Stimulated activated CD4-positive, alpha-beta T cell treated with anti-CD3 and anti-CD28 coated beads, Interleukin-12 subunit alpha, Interleukin-12 subunit beta, amount 100 ng/mL, for 4 hours (primary cell): ENCODE measurements at regions not wholly inside any gene's neighbourhood (a gene's known extent, or its start where the extent isn't known, plus 50 kb on each side); places are given as distances from the start of the nearest gene placed in this dataset.
"Not testable (repeated sequence)": the region's sequence is repeated elsewhere in the genome, so short reads cannot be mapped to it uniquely, and the experiment has no call there.

Experiments used
- DNase-seq: peaks from one replicate; pipeline ENCODE4 v3.0.0-alpha.2; 2020

DNA sequence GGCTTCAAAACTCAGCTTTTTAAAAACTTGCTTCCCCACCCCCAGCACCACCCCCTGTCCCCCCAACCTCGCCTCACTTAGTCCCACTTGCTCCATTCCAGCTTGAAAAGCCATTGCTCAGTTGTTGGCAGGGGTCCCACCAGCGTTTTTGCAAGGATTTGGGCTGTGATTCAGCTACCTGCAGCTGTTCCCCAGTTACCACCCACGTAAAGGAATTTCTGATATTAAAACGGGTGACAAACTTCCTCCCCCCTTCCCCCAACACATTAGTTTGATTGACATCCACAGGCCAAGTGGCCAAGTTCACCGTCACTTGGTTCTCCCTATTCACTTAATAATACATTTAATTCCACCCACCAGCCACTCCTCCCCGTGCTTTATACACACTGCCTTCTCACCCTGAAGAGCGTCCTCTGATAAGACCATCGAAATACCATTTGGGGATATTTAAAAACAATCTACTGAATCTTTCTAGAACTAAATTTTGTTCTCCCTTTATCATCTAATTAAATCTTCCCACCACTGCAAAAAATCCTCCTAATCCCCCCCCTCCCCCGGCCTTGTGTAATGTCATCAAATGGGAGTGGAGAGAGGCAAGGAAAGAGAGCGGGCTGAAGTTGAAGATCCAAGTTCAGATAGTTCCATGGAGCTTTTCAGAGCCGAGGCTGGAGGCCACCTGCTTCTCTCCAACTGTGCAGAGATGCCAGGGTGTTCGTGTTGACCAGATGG is 55.1 kb downstream of the SOX9 start:
- no peak for DNase-seq

- no peak for DNase-seq
Observed at GRCh38 chr17:72176516-72176851, 55.7 kb downstream of the SOX9 start.

- no peak for DNase-seq
Observed at GRCh38 chr17:72176951-72177660, 56.3 kb downstream of the SOX9 start.

GRCh38 chr17:72177738-72178137 is 56.9 kb downstream of the SOX9 start:
- DNase-seq: no peak

- no peak for DNase-seq
Observed at GRCh38 chr17:72182371-72182873, 61.6 kb downstream of the SOX9 start.

GRCh38 chr17:72183194-72183685 is 62.4 kb downstream of the SOX9 start:
- DNase-seq: no peak

- DNase-seq: no peak
Observed at GRCh38 chr17:72184805-72185204, 64.0 kb downstream of the SOX9 start.

- no peak for DNase-seq
Observed at GRCh38 chr17:72185564-72185963, 64.7 kb downstream of the SOX9 start.

- DNase-seq: no peak
Observed at GRCh38 chr17:72187556-72187955, 66.7 kb downstream of the SOX9 start.

DNA sequence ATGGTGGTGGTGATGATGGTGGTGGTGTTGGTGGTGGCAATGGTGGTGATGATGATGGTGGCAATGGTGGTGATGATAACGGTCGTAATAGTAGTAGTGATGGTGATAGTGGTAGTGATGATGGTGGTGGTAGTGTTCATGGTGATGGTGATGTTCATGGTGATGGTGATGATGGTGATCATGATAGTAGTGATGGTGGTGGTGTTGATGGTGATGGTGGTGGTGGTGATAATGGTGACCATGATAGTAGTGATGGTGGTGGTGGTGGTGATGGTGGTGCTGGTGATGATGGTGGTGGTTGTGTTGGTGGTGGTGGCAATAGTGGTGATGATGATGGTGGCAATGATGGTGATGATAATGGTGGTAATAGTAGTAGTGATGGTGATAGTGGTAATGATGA is 68.0 kb downstream of the SOX9 start:
- no peak for DNase-seq

DNA sequence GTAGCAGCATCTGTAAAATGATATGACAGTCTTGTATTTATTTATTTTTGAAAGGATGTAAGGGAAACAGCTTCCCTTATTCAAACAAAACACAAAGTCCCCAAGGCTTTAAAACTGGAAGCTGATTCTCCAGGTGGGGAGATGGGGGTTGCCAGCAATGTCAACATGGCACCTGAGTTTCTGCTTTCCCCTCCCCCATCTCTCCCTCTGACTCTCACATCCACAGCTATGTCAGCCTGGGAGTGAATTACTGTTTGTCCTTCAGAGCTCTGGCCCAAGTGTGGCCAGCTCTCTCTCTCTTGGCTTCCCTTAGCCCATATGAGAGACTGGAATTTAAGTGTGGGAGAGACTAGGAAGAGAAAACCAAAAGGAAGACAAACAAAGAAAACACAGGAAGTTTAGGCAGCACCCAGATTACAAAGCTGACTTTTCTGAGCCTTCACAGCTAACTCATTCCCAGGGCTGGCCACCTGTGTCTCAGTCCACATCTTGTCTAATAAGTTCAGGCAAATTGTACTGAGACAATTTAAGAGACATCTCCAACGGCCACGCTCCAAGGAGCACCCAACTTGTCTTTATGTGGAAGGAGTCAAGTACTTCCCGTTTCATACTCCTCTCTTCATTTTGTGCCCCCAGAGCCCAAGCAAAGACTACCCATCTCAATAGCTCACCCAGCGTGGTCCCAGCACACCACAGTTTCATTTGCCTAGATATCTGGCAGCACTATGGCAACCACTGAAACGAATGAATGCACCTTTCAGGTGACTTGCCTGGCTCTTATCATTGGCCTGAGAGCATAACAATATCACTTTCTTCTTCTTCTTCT is 69.2 kb downstream of the SOX9 start:
- DNase-seq: no peak

DNA sequence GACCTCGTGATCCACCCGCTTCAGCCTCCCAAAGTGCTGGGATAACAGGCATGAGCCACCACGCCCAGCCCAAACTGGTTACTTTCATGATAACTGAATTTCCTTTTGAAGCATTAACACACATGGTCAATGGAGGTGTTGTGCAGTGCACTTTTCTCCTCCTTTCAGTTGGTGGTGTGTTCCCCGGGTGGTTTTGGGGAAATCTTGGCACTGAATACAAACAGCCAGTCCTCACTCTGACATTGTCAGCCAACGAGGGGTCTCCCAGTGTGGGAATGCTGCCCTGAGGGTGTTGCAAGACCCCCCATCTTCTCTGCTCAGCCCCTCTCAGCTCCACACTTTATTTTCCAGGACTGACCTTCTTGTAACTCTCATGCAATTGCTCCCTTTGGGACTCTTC is 70.5 kb downstream of the SOX9 start:
- DNase-seq: no peak

GRCh38 chr17:72191921-72192799 is 71.3 kb downstream of the SOX9 start:
- no peak for DNase-seq

DNA sequence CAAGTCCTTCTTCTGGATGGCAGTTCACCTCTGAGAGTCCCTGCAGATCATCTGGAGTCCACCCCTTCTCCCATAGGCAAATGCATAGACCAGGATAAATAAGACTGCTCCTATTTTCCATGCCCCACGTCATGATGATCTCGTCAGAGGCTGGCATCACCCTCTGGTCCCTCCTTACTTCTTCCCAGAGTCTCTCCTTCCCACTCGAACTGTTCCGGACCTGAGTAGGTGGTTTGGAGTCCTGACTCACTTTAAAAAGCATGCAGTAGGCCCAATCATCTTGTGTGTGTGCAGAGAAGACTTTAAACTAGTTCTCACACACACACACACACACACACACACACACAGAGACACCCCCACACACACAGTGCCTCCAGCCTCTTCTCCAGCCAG is 72.0 kb downstream of the SOX9 start:
- no peak for DNase-seq

- no peak for DNase-seq
Observed at GRCh38 chr17:72193391-72194106, 72.7 kb downstream of the SOX9 start.

GRCh38 chr17:72194107-72194440 is 73.3 kb downstream of the SOX9 start:
- not testable (repeated sequence) for DNase-seq

DNA sequence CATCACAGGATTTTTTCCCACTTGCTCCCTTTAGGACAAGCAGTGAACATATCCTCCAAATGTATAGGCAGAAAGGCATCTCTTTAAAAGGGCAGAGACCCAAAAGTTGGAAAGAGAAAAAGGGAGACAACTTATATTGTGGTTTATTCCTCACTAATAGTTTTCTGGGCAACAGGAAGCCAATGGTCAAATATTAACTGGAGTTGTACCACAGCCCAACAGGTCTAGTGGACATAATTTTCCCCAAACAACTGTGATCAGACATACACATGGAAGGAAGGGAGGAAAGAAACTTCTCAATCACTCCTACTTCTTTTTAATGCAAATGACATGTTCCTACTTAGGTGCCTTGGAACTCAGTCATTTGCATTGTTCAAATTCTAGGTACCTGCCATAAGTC is 78.4 kb downstream of the SOX9 start:
- DNase-seq: no peak

GRCh38 chr17:72204742-72205141 is 83.9 kb downstream of the SOX9 start:
- no peak for DNase-seq

- DNase-seq: no peak
Observed at GRCh38 chr17:72205357-72205756, 84.5 kb downstream of the SOX9 start.

DNA sequence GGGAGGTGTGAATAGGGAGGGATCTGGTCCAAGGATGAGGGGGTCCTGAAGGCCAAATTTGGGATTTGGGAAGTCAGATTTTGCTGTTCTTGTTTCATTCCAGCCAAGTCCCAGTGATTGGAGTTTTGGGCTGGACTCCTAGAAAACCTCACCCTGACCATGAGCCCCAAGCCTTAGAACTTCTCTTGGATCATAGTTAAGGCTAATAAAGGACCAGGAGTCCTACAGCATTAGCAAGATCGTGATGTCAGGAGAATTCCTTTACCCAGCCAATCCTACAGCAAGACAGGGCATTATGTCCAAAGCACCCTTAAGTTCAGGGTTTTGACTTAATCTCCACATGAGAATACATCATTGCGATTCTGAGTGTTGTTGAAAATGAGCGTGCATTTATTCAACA is 85.0 kb downstream of the SOX9 start:
- DNase-seq: no peak

- no peak for DNase-seq
Observed at GRCh38 chr17:72206376-72206775, 85.6 kb downstream of the SOX9 start.

DNA sequence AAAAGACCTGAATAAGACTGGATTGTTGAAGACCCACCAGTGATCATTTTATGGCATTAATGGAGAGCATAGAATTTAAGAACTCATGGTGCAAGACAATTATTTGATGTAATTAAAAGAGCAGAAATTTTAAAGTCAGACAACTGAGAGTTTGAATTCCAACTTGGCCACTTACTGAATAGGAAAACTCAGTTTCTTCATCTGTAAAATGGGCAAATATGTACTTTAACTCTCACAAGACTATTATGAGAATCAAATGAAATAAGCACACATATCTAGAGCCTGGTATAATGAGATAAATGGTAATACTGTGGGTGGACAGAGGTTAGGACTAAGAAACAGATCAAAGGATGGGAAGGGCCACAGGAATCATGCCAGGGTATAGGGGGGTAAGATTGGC is 88.0 kb downstream of the SOX9 start:
- no peak for DNase-seq
